BE2C (cell line): ENCODE measurements at regions not wholly inside any gene's neighbourhood (a gene's known extent, or its start where the extent isn't known, plus 50 kb on each side); places are given as distances from the start of the nearest gene placed in this dataset.

Experiments
- DNase-seq: peaks from one replicate; pipeline ENCODE4 v3.0.0-alpha.2; 2020
- H3K27me3 ChIP-seq: fragments of 250-450 bp; sonication (Bioruptor Pico); 2 replicates; pipeline ENCODE4 v1.5.1; 2020; ENCODE audit warnings: mild to moderate bottlenecking
- H3K36me3 ChIP-seq: fragments of 250-450 bp; sonication (Bioruptor Pico); 2 replicates; pipeline ENCODE4 v1.5.1; 2020; ENCODE audit warnings: mild to moderate bottlenecking
- H3K4me1 ChIP-seq: fragments of 250-450 bp; sonication (Bioruptor Pico); 2 replicates; pipeline ENCODE4 v1.5.1; 2020
- H3K4me3 ChIP-seq: 2 replicates; pipeline ENCODE4 v1.5.1; 2011; ENCODE audit warnings: low read depth, low read length
- H3K9me3 ChIP-seq: fragments of 250-450 bp; sonication (Bioruptor Pico); 2 replicates; pipeline ENCODE4 v1.5.1; 2020
- CTCF ChIP-seq: IDR thresholded peaks from 2 replicates; pipeline ENCODE4 v1.5.1; 2012; ENCODE audit warnings: mild to moderate bottlenecking, low read depth, low read length

DNA sequence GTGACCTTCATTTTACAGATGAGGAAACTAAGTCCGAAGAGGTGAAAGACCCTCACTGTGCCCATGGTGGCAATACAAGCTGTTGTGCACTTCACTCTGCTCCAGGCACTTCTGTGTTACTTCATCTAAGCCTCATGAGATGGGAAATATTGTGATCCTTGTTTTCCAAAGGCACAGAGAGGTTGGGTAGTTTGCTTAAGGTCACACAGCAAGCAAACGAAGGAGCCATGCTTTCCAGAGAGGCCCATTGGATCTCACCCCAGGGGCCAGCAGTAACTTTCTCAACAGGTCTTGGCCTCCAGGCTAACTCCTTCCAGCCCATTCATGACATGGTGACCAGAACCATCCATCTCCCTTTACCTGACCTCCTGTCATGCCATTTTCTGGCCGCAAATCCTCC, 332.8 kb downstream of the MN1 start:
- H3K4me3 ChIP-seq: no peak overlapping the region
- H3K36me3 ChIP-seq: no peaks in the 10 kb centered on the region
- H3K9me3 ChIP-seq: no peaks in the 10 kb centered on the region
- H3K4me1 ChIP-seq: no peaks in the 10 kb centered on the region
- no peak for DNase-seq
- TF ChIP-seq CTCF: no peak
- peaks cover 6% of the 10 kb centered on the region; the same call in 1 of the 2 replicates for H3K27me3 ChIP-seq

- no peaks in the 10 kb centered on the region for H3K36me3 ChIP-seq
- H3K4me1 ChIP-seq: no peaks in the 10 kb centered on the region
- H3K4me3 ChIP-seq: no peak overlapping the region
- H3K9me3 ChIP-seq: no peaks in the 10 kb centered on the region
- no peak for TF ChIP-seq CTCF
- H3K27me3 ChIP-seq: peaks cover 6% of the 10 kb centered on the region; the same call in 1 of the 2 replicates
- no peak for DNase-seq
Measured at GRCh38 chr22:27470169-27470772, 331.3 kb downstream of the MN1 start.

DNA sequence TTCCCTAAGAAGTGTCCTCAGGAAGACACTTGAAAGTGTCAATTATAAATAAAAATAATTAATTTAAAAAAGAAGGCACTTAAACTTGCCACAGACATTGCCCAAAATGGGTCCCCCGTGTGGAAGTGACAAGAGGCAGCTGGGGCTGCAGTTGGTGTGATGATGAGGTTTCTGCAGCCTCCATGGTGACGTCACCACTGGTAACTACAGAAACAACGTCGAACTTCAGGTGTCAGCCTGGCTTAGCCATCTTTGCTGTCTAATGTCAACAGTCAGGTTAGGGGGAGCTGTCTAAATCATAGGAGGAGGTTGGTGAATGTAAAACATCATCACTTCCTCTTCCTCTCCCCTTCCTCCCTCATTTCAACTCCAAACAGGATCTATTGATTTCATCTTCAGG, 328.6 kb downstream of the MN1 start:
- Histone ChIP-seq H3K36me3 (no peaks in the 10 kb centered on the region), H3K9me3 (no peaks in the 10 kb centered on the region), H3K4me1 (no peaks in the 10 kb centered on the region), H3K27me3 (peaks cover 6% of the 10 kb centered on the region; the same call in 1 of the 2 replicates), H3K4me3 (no peak overlapping the region)
- DNase-seq: no peak
- TF ChIP-seq CTCF: no peak

DNA sequence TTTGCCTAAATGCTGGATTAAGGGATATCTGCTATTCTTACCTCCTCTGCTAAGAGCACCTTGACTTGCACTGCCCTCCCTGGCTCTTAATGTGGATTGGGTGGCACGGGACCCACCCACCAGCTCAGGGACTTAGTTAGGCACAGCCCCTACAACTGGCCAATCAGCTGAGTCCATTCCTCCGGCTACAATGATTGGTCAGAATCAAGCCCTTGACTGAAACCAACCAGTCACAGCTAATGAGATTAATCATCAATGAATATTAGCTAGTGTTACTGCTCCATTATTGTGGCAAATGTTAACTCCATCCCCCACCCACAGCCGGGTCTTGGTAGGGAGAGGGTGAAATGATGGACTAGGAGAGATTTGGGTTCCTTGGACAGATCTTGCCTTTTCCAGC, 328.0 kb downstream of the MN1 start:
- Histone ChIP-seq H3K9me3 (no peaks in the 10 kb centered on the region), H3K27me3 (peaks cover 5% of the 10 kb centered on the region; the same call in 1 of the 2 replicates), H3K36me3 (no peaks in the 10 kb centered on the region), H3K4me3 (no peak overlapping the region), H3K4me1 (no peaks in the 10 kb centered on the region)
- DNase-seq: no peak
- TF ChIP-seq CTCF: no peak

GRCh38 chr22:27474112-27474571, 327.4 kb downstream of the MN1 start:
- Histone ChIP-seq H3K4me3 (no peak overlapping the region), H3K4me1 (no peaks in the 10 kb centered on the region), H3K9me3 (no peaks in the 10 kb centered on the region), H3K36me3 (no peaks in the 10 kb centered on the region), H3K27me3 (no peaks in the 10 kb centered on the region)
- no peak for TF ChIP-seq CTCF
- DNase-seq: no peak

GRCh38 chr22:27474711-27475547, 326.6 kb downstream of the MN1 start:
- DNase-seq: no peak
- Histone ChIP-seq H3K9me3 (no peaks in the 10 kb centered on the region), H3K27me3 (0 out of 2 replicates have a peak, but pooled peaks cover 2% of the 10 kb centered on the region), H3K36me3 (no peaks in the 10 kb centered on the region), H3K4me3 (no peak overlapping the region), H3K4me1 (no peaks in the 10 kb centered on the region)
- no peak for TF ChIP-seq CTCF
